ENCODE measurements at regions not wholly inside any gene's neighbourhood (a gene's known extent, or its start where the extent isn't known, plus 50 kb on each side); places are given as distances from the start of the nearest gene placed in this dataset.

- H3K4me3 ChIP-seq (ENCODE audit: control insufficient read depth, low read depth, low read length): no peak overlapping the region
- no peak for TF ChIP-seq CTCF (conservative IDR thresholded peaks at IDR 0.05; ENCODE audit: control insufficient read depth, insufficient read depth, low read depth, low read length)
- DNase-seq (ENCODE audit: low read depth): peak; percentile 59
Observed at GRCh38 chr3:159082519-159082918, 280.7 kb downstream of the MFSD1 start.

DNA sequence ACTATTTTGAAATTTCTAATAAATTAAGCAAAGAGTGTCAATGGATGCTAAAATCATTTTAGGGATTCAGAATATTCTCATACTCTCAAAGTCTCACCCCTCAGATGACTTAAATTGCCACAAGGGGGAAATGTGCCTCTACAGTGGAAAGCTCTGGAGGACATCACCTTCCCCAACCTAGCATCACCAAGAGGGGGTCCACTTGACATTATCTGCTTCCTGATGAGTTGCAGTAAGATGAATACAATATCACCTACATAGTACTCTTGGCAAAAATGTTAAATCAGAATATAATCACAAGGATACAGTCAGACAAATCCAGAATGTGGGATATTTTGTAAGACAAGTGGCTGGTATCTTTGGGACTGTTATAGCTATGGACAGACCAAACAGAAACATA is 290.1 kb downstream of the MFSD1 start:
- peak; percentile 16 for DNase-seq (ENCODE audit: low read depth)
- peak; percentile 18 for TF ChIP-seq CTCF (conservative IDR thresholded peaks at IDR 0.05; ENCODE audit: control insufficient read depth, insufficient read depth, low read depth, low read length)

DNA sequence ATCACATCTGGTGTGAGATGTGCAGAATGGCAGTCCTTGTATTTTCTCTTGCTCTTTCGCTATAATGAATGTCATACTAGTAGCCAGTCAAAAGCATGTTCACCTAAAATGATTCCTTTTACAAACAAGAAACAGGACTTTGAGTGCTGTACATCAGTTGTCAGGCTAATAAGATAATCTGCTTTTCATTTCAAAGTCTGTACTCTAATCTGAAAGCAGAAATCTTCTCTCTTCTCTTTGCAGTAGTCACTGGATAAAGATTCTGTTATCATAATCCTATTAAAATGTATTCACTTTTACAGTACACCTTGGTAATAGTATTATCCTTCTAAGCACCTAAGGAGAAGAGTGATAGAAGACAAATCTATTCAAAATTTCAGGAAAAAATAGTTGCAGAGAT is 300.1 kb downstream of the MFSD1 start:
- no peak for DNase-seq (ENCODE audit: low read depth)
- no peak overlapping the region for H3K4me3 ChIP-seq (ENCODE audit: control insufficient read depth, low read depth, low read length)
- TF ChIP-seq CTCF (conservative IDR thresholded peaks at IDR 0.05; ENCODE audit: control insufficient read depth, insufficient read depth, low read depth, low read length): no peak

More for the DNA sequence above, 290.1 kb downstream of the MFSD1 start:
- H3K4me3 ChIP-seq (ENCODE audit: control insufficient read depth, low read depth, low read length): no peak overlapping the region

- no peak for DNase-seq (ENCODE audit: low read depth)
- no peak for TF ChIP-seq CTCF (conservative IDR thresholded peaks at IDR 0.05; ENCODE audit: control insufficient read depth, insufficient read depth, low read depth, low read length)
- no peak overlapping the region for H3K4me3 ChIP-seq (ENCODE audit: control insufficient read depth, low read depth, low read length)
Observed at GRCh38 chr3:159112724-159113123, 310.9 kb downstream of the MFSD1 start.

GRCh38 chr3:159113221-159113875 is 311.5 kb downstream of the MFSD1 start:
- no peak for TF ChIP-seq CTCF (conservative IDR thresholded peaks at IDR 0.05; ENCODE audit: control insufficient read depth, insufficient read depth, low read depth, low read length)
- no peak for DNase-seq (ENCODE audit: low read depth)
- no peak overlapping the region for H3K4me3 ChIP-seq (ENCODE audit: control insufficient read depth, low read depth, low read length)

GRCh38 chr3:159114582-159114981 is 312.7 kb downstream of the MFSD1 start:
- TF ChIP-seq CTCF (conservative IDR thresholded peaks at IDR 0.05; ENCODE audit: control insufficient read depth, insufficient read depth, low read depth, low read length): no peak
- no peak overlapping the region for H3K4me3 ChIP-seq (ENCODE audit: control insufficient read depth, low read depth, low read length)
- DNase-seq (ENCODE audit: low read depth): no peak

GRCh38 chr3:159123877-159124276 is 322.0 kb downstream of the MFSD1 start:
- no peak overlapping the region for H3K4me3 ChIP-seq (ENCODE audit: control insufficient read depth, low read depth, low read length)
- no peak for TF ChIP-seq CTCF (conservative IDR thresholded peaks at IDR 0.05; ENCODE audit: control insufficient read depth, insufficient read depth, low read depth, low read length)
- DNase-seq (ENCODE audit: low read depth): no peak

Measured in fibroblast of mammary gland (primary cell).